Panc1 (cell line): ENCODE measurements at regions not wholly inside any gene's neighbourhood (a gene's known extent, or its start where the extent isn't known, plus 50 kb on each side); places are given as distances from the start of the nearest gene placed in this dataset.

Experiments used
- POLR2AphosphoS5 ChIP-seq: IDR thresholded peaks from 2 replicates; pipeline ENCODE4 v1.6.1; 2012; ENCODE audit warnings: mild to moderate bottlenecking, low read depth, low read length, moderate library complexity
- SIN3A ChIP-seq: IDR thresholded peaks from 2 replicates; pipeline ENCODE4 v1.6.1; 2012; ENCODE audit warnings: low read depth, mild to moderate bottlenecking, low read length, moderate library complexity, borderline replicate concordance; ENCODE audit not compliant: insufficient read depth
- TF ChIP-seq, protein P1 (sequence below): fragments of 450-650 bp; IDR thresholded peaks from 2 replicates; pipeline ENCODE4 v1.5.1; 2017; ENCODE audit warnings: mild to moderate bottlenecking
- TF ChIP-seq, protein P2 (sequence below), 2 experiments: IDR thresholded peaks; 2 replicates each; pipeline ENCODE4 v1.6.1; 2011 to 2012; ENCODE audit warnings: low read depth in 2 of 2, control low read depth in 1 of 2, low read length in 1 of 2, mild to moderate bottlenecking in 1 of 2, moderate library complexity in 1 of 2; ENCODE audit not compliant: insufficient read depth in 1 of 2

DNA sequence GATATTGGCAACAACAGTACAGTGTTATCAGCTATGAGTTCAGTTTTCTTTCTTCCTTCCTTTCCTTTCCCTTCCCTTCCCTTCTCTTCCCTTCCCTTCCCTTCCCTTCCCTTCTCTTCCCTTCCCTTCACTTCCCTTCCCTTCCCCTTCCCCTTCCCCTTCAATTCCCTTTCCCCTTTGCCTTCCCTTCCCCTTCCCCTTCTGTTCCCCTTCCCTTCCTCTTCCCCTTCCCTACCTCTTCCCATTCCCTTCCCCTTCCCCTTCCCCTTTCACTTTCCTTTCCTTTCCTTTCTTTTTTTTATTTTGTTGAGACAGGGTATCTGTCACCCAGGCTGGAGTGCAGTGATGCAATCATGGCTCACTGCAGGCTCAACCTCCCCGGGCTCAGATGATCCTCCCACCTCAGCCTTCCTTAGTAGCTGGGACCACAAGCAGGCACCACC, 72.3 kb upstream of the CAPZB start:
- TF ChIP-seq, protein P1, sequence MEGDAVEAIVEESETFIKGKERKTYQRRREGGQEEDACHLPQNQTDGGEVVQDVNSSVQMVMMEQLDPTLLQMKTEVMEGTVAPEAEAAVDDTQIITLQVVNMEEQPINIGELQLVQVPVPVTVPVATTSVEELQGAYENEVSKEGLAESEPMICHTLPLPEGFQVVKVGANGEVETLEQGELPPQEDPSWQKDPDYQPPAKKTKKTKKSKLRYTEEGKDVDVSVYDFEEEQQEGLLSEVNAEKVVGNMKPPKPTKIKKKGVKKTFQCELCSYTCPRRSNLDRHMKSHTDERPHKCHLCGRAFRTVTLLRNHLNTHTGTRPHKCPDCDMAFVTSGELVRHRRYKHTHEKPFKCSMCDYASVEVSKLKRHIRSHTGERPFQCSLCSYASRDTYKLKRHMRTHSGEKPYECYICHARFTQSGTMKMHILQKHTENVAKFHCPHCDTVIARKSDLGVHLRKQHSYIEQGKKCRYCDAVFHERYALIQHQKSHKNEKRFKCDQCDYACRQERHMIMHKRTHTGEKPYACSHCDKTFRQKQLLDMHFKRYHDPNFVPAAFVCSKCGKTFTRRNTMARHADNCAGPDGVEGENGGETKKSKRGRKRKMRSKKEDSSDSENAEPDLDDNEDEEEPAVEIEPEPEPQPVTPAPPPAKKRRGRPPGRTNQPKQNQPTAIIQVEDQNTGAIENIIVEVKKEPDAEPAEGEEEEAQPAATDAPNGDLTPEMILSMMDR, result no peak
- TF ChIP-seq POLR2AphosphoS5, result no peak
- TF ChIP-seq, protein P2, sequence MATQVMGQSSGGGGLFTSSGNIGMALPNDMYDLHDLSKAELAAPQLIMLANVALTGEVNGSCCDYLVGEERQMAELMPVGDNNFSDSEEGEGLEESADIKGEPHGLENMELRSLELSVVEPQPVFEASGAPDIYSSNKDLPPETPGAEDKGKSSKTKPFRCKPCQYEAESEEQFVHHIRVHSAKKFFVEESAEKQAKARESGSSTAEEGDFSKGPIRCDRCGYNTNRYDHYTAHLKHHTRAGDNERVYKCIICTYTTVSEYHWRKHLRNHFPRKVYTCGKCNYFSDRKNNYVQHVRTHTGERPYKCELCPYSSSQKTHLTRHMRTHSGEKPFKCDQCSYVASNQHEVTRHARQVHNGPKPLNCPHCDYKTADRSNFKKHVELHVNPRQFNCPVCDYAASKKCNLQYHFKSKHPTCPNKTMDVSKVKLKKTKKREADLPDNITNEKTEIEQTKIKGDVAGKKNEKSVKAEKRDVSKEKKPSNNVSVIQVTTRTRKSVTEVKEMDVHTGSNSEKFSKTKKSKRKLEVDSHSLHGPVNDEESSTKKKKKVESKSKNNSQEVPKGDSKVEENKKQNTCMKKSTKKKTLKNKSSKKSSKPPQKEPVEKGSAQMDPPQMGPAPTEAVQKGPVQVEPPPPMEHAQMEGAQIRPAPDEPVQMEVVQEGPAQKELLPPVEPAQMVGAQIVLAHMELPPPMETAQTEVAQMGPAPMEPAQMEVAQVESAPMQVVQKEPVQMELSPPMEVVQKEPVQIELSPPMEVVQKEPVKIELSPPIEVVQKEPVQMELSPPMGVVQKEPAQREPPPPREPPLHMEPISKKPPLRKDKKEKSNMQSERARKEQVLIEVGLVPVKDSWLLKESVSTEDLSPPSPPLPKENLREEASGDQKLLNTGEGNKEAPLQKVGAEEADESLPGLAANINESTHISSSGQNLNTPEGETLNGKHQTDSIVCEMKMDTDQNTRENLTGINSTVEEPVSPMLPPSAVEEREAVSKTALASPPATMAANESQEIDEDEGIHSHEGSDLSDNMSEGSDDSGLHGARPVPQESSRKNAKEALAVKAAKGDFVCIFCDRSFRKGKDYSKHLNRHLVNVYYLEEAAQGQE (IDR thresholded peaks at IDR 0.05; ENCODE audit: insufficient read depth in 1 of 2, low read depth in 2 of 2, low read length in 1 of 2), result no peak
- no peak for TF ChIP-seq SIN3A
